ENCODE measurements at regions not wholly inside any gene's neighbourhood (a gene's known extent, or its start where the extent isn't known, plus 50 kb on each side); places are given as distances from the start of the nearest gene placed in this dataset.
"Not testable (repeated sequence)": the region's sequence is repeated elsewhere in the genome, so short reads cannot be mapped to it uniquely, and the experiment has no call there.

GRCh38 chr5:62250085-62250484, 55.9 kb upstream of the KIF2A start:
- TF ChIP-seq SUZ12 (IDR thresholded peaks at IDR 0.05); BHLHE40 (IDR thresholded peaks at IDR 0.05; ENCODE audit: borderline replicate concordance); SP1 (IDR thresholded peaks at IDR 0.05); FOXM1 (IDR thresholded peaks at IDR 0.05; ENCODE audit: borderline replicate concordance); ZNF384 (IDR thresholded peaks at IDR 0.05); LEF1 (IDR thresholded peaks at IDR 0.05; ENCODE audit: borderline replicate concordance); L3MBTL2 (conservative IDR thresholded peaks at IDR 0.05); CTBP1 (IDR thresholded peaks at IDR 0.05; ENCODE audit: borderline replicate concordance); PKNOX1 (IDR thresholded peaks at IDR 0.05): not testable (repeated sequence)
